22Rv1 (cell line): ENCODE measurements at regions not wholly inside any gene's neighbourhood (a gene's known extent, or its start where the extent isn't known, plus 50 kb on each side); places are given as distances from the start of the nearest gene placed in this dataset.

Source experiments
- ZFX ChIP-seq: fragments of 450-650 bp; IDR thresholded peaks from 2 replicates; pipeline ENCODE4 v1.6.1; 2017; ENCODE audit warnings: antibody characterized with exemption, borderline replicate concordance
- TF ChIP-seq, protein P1 (sequence below): fragments of 450-650 bp; IDR thresholded peaks from 2 replicates; pipeline ENCODE4 v1.5.1; 2017; ENCODE audit warnings: mild to moderate bottlenecking

- TF ChIP-seq, protein P1, sequence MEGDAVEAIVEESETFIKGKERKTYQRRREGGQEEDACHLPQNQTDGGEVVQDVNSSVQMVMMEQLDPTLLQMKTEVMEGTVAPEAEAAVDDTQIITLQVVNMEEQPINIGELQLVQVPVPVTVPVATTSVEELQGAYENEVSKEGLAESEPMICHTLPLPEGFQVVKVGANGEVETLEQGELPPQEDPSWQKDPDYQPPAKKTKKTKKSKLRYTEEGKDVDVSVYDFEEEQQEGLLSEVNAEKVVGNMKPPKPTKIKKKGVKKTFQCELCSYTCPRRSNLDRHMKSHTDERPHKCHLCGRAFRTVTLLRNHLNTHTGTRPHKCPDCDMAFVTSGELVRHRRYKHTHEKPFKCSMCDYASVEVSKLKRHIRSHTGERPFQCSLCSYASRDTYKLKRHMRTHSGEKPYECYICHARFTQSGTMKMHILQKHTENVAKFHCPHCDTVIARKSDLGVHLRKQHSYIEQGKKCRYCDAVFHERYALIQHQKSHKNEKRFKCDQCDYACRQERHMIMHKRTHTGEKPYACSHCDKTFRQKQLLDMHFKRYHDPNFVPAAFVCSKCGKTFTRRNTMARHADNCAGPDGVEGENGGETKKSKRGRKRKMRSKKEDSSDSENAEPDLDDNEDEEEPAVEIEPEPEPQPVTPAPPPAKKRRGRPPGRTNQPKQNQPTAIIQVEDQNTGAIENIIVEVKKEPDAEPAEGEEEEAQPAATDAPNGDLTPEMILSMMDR: no peak
- no peak for TF ChIP-seq ZFX
Observed at GRCh38 chr2:58460670-58461069, 219.5 kb upstream of the FANCL start.
